WTC11 (cell line): ENCODE measurements at regions not wholly inside any gene's neighbourhood (a gene's known extent, or its start where the extent isn't known, plus 50 kb on each side); places are given as distances from the start of the nearest gene placed in this dataset.

Experiments used
- ATAC-seq: fragments of 200-7000 bp; cut with Tn5 transposase; 2 replicates; pipeline ENCODE4 v1.10.0; 2021; ENCODE audit warnings: mild to moderate bottlenecking, moderate library complexity
- CTCF ChIA-PET: fragments of 300-600 bp; sonication (Branson Sonifier 250); formaldehyde crosslinking; loops from one replicate; lab custom pipeline; 2021; ENCODE audit warnings: antibody characterized with exemption; lab: Charles Lee
- POLR2A ChIA-PET: fragments of 350-600 bp; sonication (Branson Sonifier 250); formaldehyde crosslinking; loops from one replicate; lab custom pipeline; 2021; ENCODE audit warnings: antibody characterized with exemption; lab: Charles Lee
- DNase-seq: peaks from one replicate; pipeline ENCODE4 v3.0.0; 2021; ENCODE audit warnings: low spot score
- H3K27ac Mint-ChIP-seq: 2 replicates; pipeline ENCODE4 v1.8.0; 2021; ENCODE audit warnings: mixed read lengths
- H3K27me3 Mint-ChIP-seq: 2 replicates; pipeline ENCODE4 v1.8.0; 2021; ENCODE audit warnings: low read depth, mild to moderate bottlenecking, moderate library complexity, mixed read lengths
- H3K36me3 Mint-ChIP-seq: 2 replicates; pipeline ENCODE4 v1.8.0; 2021; ENCODE audit warnings: mixed read lengths
- H3K4me1 Mint-ChIP-seq: 2 replicates; pipeline ENCODE4 v1.8.0; 2022; ENCODE audit warnings: mixed read lengths
- H3K4me3 Mint-ChIP-seq: 2 replicates; pipeline ENCODE4 v1.8.0; 2021; ENCODE audit warnings: mild to moderate bottlenecking, moderate library complexity, mixed read lengths
- H3K9me3 Mint-ChIP-seq: 2 replicates; pipeline ENCODE4 v1.8.0; 2021; ENCODE audit warnings: mixed read lengths
- ATF3 ChIP-seq: sonication (generic); formaldehyde crosslinking; conservative IDR thresholded peaks from 2 replicates; pipeline ENCODE4 v1.8.1; 2022; ENCODE audit warnings: mild to moderate bottlenecking, missing genetic modification reagents
- CREB1 ChIP-seq: sonication (generic); formaldehyde crosslinking; IDR thresholded peaks from 2 replicates; pipeline ENCODE4 v1.8.0; 2023; ENCODE audit warnings: mild to moderate bottlenecking, missing genetic modification reagents
- ELF4 ChIP-seq: sonication (generic); formaldehyde crosslinking; IDR thresholded peaks from 2 replicates; pipeline ENCODE4 v1.8.1; 2022; ENCODE audit warnings: low read depth, mild to moderate bottlenecking, moderate library complexity, missing genetic modification reagents
- HMGA2 ChIP-seq: fragments of 250-450 bp; sonication (Bioruptor Pico); IDR thresholded peaks from 2 replicates; pipeline ENCODE4 v1.4.0; 2021; ENCODE audit warnings: mild to moderate bottlenecking, moderate library complexity
- HMGXB4 ChIP-seq: sonication (generic); formaldehyde crosslinking; IDR thresholded peaks from 2 replicates; pipeline ENCODE4 v1.8.1; 2023; ENCODE audit warnings: mild to moderate bottlenecking, moderate library complexity, missing genetic modification reagents
- MXD4 ChIP-seq: fragments of 250-450 bp; sonication (Bioruptor Pico); IDR thresholded peaks from 2 replicates; pipeline ENCODE4 v1.8.0; 2021; ENCODE audit warnings: mild to moderate bottlenecking, moderate library complexity, borderline replicate concordance
- NR2C2 ChIP-seq: sonication (generic); formaldehyde crosslinking; IDR thresholded peaks from 2 replicates; pipeline ENCODE4 v1.8.0; 2022; ENCODE audit warnings: mild to moderate bottlenecking, missing genetic modification reagents
- SMAD4 ChIP-seq: sonication (generic); formaldehyde crosslinking; IDR thresholded peaks from 2 replicates; pipeline ENCODE4 v1.8.0; 2022; ENCODE audit warnings: mild to moderate bottlenecking, missing genetic modification reagents
- SOX15 ChIP-seq: fragments of 250-450 bp; sonication (Bioruptor Pico); IDR thresholded peaks from 2 replicates; pipeline ENCODE4 v1.9.0; 2021; ENCODE audit warnings: mild to moderate bottlenecking
- STAT6 ChIP-seq: sonication (generic); formaldehyde crosslinking; conservative IDR thresholded peaks from 2 replicates; pipeline ENCODE4 v1.8.1; 2023; ENCODE audit warnings: mild to moderate bottlenecking, low read depth, missing genetic modification reagents, moderate library complexity
- ZMAT4 ChIP-seq: fragments of 250-450 bp; sonication (Bioruptor Pico); IDR thresholded peaks from 2 replicates; pipeline ENCODE4 v1.9.0; 2021; ENCODE audit warnings: mild to moderate bottlenecking
- ZNF671 ChIP-seq: fragments of 250-450 bp; sonication (Bioruptor Pico); IDR thresholded peaks from 2 replicates; pipeline ENCODE4 v1.8.0; 2021; ENCODE audit warnings: mild to moderate bottlenecking
- TF ChIP-seq, protein P1 (sequence below): sonication (generic); formaldehyde crosslinking; IDR thresholded peaks from 2 replicates; pipeline ENCODE4 v1.8.1; 2023; ENCODE audit warnings: mild to moderate bottlenecking, missing genetic modification reagents

DNA sequence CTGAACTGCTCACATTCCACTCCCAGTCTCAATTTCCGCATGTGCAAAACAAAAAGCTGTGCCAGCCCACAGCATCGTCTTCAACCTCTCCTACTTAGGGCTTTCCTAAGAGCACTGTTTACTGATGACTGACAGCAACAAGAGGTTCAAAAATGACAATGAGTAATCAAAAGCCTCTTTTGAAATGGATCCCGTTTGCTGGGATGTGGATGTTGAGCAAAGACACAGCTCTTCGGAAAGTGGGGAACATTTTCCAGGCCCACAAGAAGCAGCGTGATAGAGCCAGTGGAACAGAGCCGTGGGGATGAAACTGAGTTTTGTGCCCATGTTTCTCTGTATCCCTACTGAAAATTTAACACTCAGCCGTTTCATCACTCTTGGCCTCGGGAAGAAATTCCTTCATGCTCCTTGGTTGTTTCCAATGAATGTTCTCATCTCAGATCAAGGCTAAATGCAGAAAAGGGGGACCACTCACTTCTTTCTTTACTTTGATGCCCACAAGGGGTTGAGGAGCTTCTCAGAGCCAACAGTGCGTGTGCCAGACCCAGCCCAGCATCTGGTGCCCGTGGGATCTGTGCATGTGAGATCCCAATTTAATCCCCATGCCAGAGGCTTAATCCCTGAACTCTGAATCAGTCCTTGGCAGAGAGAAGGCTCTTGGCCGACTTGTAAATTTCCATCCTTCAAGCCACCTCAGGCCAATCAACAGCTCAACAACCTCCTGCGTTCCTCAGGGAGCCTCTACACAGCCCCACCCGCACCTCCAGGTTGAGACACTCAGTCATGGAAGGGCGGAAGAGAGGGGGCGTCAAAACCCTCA, 230.2 kb upstream of the DAPK1 start:
- DNase-seq (no peak), ATAC-seq (no peak)
- TF ChIP-seq ZNF671 (CRISPR knock-in tag) (no peak), MXD4 (CRISPR knock-in tag) (no peak), NR2C2 (CRISPR knock-in tag) (no peak), HMGXB4 (no peak), SOX15 (CRISPR knock-in tag) (no peak), SMAD4 (CRISPR knock-in tag) (no peak), HMGA2 (CRISPR knock-in tag) (no peak), ZMAT4 (no peak), ELF4 (CRISPR knock-in tag) (no peak), CREB1 (CRISPR knock-in tag) (no peak), ATF3 (CRISPR knock-in tag) (no peak)
- TF ChIP-seq, protein P1, sequence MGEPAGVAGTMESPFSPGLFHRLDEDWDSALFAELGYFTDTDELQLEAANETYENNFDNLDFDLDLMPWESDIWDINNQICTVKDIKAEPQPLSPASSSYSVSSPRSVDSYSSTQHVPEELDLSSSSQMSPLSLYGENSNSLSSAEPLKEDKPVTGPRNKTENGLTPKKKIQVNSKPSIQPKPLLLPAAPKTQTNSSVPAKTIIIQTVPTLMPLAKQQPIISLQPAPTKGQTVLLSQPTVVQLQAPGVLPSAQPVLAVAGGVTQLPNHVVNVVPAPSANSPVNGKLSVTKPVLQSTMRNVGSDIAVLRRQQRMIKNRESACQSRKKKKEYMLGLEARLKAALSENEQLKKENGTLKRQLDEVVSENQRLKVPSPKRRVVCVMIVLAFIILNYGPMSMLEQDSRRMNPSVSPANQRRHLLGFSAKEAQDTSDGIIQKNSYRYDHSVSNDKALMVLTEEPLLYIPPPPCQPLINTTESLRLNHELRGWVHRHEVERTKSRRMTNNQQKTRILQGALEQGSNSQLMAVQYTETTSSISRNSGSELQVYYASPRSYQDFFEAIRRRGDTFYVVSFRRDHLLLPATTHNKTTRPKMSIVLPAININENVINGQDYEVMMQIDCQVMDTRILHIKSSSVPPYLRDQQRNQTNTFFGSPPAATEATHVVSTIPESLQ (CRISPR knock-in tag), result no peak
- no peak overlapping the region for H3K27ac Mint-ChIP-seq
- H3K36me3 Mint-ChIP-seq, result no peaks in the 10 kb centered on the region
- H3K4me3 Mint-ChIP-seq, result no peak overlapping the region
- no peaks in the 10 kb centered on the region for H3K4me1 Mint-ChIP-seq
- H3K27me3 Mint-ChIP-seq, result no peaks in the 10 kb centered on the region
- H3K9me3 Mint-ChIP-seq, result peaks cover 9% of the 10 kb centered on the region
- ChIA-PET POLR2A (no interaction called here), CTCF (no interaction called here)

- peaks cover 9% of the 10 kb centered on the region for H3K9me3 Mint-ChIP-seq
- TF ChIP-seq STAT6 (CRISPR knock-in tag), result no peak
- no peaks in the 10 kb centered on the region for H3K36me3 Mint-ChIP-seq
- ATAC-seq (no peak), DNase-seq (no peak)
- no peak overlapping the region for H3K4me3 Mint-ChIP-seq
- no peak overlapping the region for H3K27ac Mint-ChIP-seq
- CTCF ChIA-PET, result no interaction called here
- no peaks in the 10 kb centered on the region for H3K27me3 Mint-ChIP-seq
- POLR2A ChIA-PET, result no interaction called here
- H3K4me1 Mint-ChIP-seq, result no peaks in the 10 kb centered on the region
These were observed 228.1 kb upstream of the DAPK1 start for GRCh38 chr9:87269296-87270176.
